ENCODE measurements at regions not wholly inside any gene's neighbourhood (a gene's known extent, or its start where the extent isn't known, plus 50 kb on each side); places are given as distances from the start of the nearest gene placed in this dataset.

DNA sequence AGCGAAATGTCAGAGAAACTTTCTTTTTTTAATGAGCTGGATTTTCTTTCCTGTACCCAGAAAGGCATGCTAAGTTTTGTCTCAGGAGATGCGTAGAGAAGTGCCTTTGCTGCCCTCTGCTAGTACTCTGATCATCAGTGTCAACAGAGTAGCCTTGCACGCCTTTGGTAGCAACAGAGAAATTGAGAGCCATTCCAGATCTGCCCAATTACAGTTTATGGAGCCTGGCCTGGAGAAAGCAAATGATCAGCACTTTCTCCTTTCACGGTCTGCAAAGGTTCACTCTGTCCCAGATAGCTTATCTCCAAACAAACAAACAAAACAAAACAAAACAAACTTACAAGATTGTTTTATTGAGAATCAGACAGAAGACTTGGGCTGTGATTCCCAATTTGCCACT, 792.8 kb upstream of the PIK3C3 start:
- no peak overlapping the region for H3K4me3 ChIP-seq
- no peaks in the 10 kb centered on the region for H3K27me3 ChIP-seq (replicated peaks in 1 of 7)
- no peaks in the 10 kb centered on the region for H3K36me3 ChIP-seq
- WGBS, 5 donors, result 58 to 72% (median 68%) methylated on average over 4 of the region's 4 CpGs
- DNase-seq, result no peak
- intact Hi-C loops (cut with DNase I; ENCODE audit: low total_unique reads), result no loop called here
- H3K27ac ChIP-seq, result no peak overlapping the region
- no peaks in the 10 kb centered on the region for H3K9me3 ChIP-seq
- no peaks in the 10 kb centered on the region for H3K4me1 ChIP-seq
- TF ChIP-seq, protein P1, sequence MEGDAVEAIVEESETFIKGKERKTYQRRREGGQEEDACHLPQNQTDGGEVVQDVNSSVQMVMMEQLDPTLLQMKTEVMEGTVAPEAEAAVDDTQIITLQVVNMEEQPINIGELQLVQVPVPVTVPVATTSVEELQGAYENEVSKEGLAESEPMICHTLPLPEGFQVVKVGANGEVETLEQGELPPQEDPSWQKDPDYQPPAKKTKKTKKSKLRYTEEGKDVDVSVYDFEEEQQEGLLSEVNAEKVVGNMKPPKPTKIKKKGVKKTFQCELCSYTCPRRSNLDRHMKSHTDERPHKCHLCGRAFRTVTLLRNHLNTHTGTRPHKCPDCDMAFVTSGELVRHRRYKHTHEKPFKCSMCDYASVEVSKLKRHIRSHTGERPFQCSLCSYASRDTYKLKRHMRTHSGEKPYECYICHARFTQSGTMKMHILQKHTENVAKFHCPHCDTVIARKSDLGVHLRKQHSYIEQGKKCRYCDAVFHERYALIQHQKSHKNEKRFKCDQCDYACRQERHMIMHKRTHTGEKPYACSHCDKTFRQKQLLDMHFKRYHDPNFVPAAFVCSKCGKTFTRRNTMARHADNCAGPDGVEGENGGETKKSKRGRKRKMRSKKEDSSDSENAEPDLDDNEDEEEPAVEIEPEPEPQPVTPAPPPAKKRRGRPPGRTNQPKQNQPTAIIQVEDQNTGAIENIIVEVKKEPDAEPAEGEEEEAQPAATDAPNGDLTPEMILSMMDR (IDR thresholded peaks at IDR 0.05 in 8 of 11, conservative IDR thresholded peaks at IDR 0.05 in 3 of 11), result no peak
- TF ChIP-seq POLR2AphosphoS5 (IDR thresholded peaks at IDR 0.05), result no peak
- TF ChIP-seq POLR2A (IDR thresholded peaks at IDR 0.05), result no peak

DNA sequence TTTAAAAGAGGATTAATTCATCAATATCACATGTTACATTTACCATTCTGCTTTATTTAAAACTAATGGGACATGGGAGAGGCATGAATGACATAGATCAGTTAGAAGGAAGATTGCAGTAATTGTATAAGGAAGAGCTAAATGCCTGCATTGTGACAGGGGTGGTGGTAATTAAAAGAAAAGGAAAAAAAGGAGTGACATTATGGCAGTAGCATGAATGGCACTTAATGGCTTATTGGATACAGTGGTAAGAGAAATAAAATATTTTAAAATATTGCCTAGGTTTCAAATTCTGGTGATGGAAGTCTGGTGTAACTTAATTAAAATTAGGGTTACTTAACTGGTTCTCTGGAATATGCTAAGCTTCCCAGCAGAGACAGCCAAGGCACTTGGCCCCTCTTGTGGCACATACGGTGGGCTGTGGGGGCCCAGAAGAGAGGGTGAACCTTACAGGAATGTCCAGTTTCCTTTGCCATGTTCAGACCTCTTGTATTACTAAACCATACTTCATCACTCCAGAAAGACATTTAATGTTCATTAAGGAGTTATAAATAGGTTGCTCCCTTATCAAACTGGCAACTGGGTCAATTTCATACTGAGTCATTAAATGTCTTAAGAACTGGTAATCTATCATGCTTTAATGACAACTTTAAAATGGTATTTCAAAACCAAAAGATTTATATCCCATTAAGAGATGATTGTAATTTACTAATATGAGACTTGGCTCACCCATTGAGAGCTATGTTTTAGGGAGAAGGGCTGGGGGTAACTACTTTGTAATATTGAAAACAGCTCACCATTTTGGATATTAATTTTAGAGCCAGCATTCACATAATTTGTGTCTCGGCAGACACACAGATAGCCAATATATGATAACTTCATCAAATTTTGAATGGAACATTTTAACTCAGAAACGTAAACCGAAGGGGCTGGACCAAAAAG, 798.9 kb upstream of the PIK3C3 start:
- H3K27ac ChIP-seq, result no peak overlapping the region
- no peaks in the 10 kb centered on the region for H3K27me3 ChIP-seq (replicated peaks in 1 of 7)
- H3K36me3 ChIP-seq, result no peaks in the 10 kb centered on the region
- no peaks in the 10 kb centered on the region for H3K9me3 ChIP-seq
- 76 to 83% (median 78%) methylated on average over 4 of the region's 4 CpGs for WGBS, 5 donors
- DNase-seq, result no peak
- TF ChIP-seq POLR2A (IDR thresholded peaks at IDR 0.05), result no peak
- TF ChIP-seq, protein P1 (IDR thresholded peaks at IDR 0.05 in 8 of 11, conservative IDR thresholded peaks at IDR 0.05 in 3 of 11), result no peak
- TF ChIP-seq POLR2AphosphoS5 (IDR thresholded peaks at IDR 0.05), result no peak
- no peaks in the 10 kb centered on the region for H3K4me1 ChIP-seq
- no peak overlapping the region for H3K4me3 ChIP-seq
- intact Hi-C loops (cut with DNase I; ENCODE audit: low total_unique reads), result no loop called here

DNA sequence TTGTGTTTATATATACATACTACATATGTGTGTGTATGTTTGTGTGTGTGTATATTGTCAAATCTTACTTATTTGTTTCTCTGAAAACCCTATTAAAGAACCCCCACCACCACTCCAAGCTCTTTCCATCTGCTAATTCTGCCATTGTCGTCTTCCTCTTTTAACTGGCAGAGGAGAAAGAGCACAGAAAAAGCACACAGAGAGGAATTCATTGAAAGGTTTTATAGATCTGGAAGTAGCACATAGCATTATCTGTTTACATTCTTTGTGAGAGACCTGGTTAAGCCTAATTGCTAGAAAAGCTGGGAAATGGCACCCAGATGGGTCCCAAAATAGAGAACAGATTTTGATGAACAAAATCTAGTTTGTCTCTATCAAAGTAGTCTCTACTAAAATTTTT, 800.0 kb upstream of the PIK3C3 start:
- TF ChIP-seq, protein P1 (IDR thresholded peaks at IDR 0.05 in 8 of 11, conservative IDR thresholded peaks at IDR 0.05 in 3 of 11), result no peak
- no peak for TF ChIP-seq POLR2A (IDR thresholded peaks at IDR 0.05)
- TF ChIP-seq POLR2AphosphoS5 (IDR thresholded peaks at IDR 0.05), result no peak
- no peaks in the 10 kb centered on the region for H3K36me3 ChIP-seq
- no peaks in the 10 kb centered on the region for H3K27me3 ChIP-seq (replicated peaks in 1 of 7)
- no peak for DNase-seq
- WGBS, 5 donors, result 58 to 82% (median 78%) methylated on average over 1 of the region's 1 CpG
- intact Hi-C loops (cut with DNase I; ENCODE audit: low total_unique reads), result no loop called here
- no peak overlapping the region for H3K4me3 ChIP-seq
- no peak overlapping the region for H3K27ac ChIP-seq
- no peaks in the 10 kb centered on the region for H3K4me1 ChIP-seq
- no peaks in the 10 kb centered on the region for H3K9me3 ChIP-seq

DNA sequence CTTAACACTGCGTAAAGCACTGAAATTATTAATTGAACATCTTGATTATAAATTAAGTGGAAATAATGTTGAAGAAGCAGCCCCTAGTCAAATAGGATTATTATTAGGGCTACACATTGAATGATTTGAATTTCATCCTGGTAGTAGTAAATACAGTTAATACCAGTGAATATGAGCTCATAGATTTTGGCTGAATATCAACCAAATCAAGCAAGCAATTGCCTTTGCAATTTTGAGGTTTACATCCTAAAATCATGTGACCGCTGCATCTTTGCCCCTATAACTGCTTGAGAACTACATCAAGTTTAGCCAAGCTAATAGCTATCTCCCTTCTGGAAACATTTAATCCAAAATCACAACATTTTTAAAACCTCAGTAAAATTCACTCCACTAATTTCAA, 801.2 kb upstream of the PIK3C3 start:
- no peaks in the 10 kb centered on the region for H3K36me3 ChIP-seq
- TF ChIP-seq POLR2AphosphoS5 (IDR thresholded peaks at IDR 0.05) (no peak), POLR2A (IDR thresholded peaks at IDR 0.05) (no peak)
- TF ChIP-seq, protein P1 (IDR thresholded peaks at IDR 0.05 in 8 of 11, conservative IDR thresholded peaks at IDR 0.05 in 3 of 11), result no peak
- intact Hi-C loops (cut with DNase I; ENCODE audit: low total_unique reads), result no loop called here
- H3K27me3 ChIP-seq (replicated peaks in 1 of 7), result no peaks in the 10 kb centered on the region
- no peak overlapping the region for H3K4me3 ChIP-seq
- H3K9me3 ChIP-seq, result no peaks in the 10 kb centered on the region
- H3K27ac ChIP-seq, result no peak overlapping the region
- H3K4me1 ChIP-seq, result no peaks in the 10 kb centered on the region
- WGBS, 5 donors, result 88 to 95% (median 91%) methylated on average over 2 of the region's 2 CpGs
- DNase-seq, result no peak
